Heart left ventricle (tissue), 13 donors: ENCODE measurements at regions not wholly inside any gene's neighbourhood (a gene's known extent, or its start where the extent isn't known, plus 50 kb on each side); places are given as distances from the start of the nearest gene placed in this dataset.

Source experiments
- CTCF ChIP-seq, 12 donors: fragments of 200-600 bp; sonication (generic) in 4 of 12; IDR thresholded peaks; one replicate each; pipeline versions ENCODE4 v1.5.0 to v1.8.0; 2018 to 2022; ENCODE audit warnings: antibody characterized with exemption in 12 of 12, mild to moderate bottlenecking in 5 of 12
- POLR2A ChIP-seq, 2 donors: fragments of 450-650 bp; IDR thresholded peaks; one replicate each; pipeline ENCODE4 v1.6.1; 2017; ENCODE audit warnings: antibody characterized with exemption in 2 of 2, mild to moderate bottlenecking in 2 of 2, moderate library complexity in 2 of 2
- donor health status: ischemic (EF 13 %, LVEDD 7.1; RV severe dilation, severe dysfunction).
- donor health status: DM: no; HTN: yes; CAD: no.
- donor health status: DM: no; HTN: no; CAD: no.
- donor health status: ischemic (EF 25% LVEDD 6.9; RV normal size, moderate dysfunction).
- donor health status: ischemic (EF 25% LVEDD 5.7; RV mildly dilated, moderate dysfunction).
- donor health status: ischemic (EF 35%, LVEDD 5.7; RV mildly dilated, moderate dysfunction).
- donor health status: nonischemic (EF 11% LVEDD 7.7; RV severe dilation, severe dysfunction).
- donor health status: DM: yes; HTN: yes; CAD: no.
- donor health status: PGD.
- donor health status: ischemic (EF 29% LVEDD 5.4; RV normal size, mild dysfunction).
- donor health status: nonischemic (EF 23%, LVEDD 6.1; RV moderate dilation, normal function).

GRCh38 chr13:104085611-104086010 lies 1019.4 kb upstream of the SLC10A2 start:
- TF ChIP-seq CTCF (IDR thresholded peaks at IDR 0.05) (no peak), POLR2A (IDR thresholded peaks at IDR 0.05) (no peak)
